ENCODE measurements at regions not wholly inside any gene's neighbourhood (a gene's known extent, or its start where the extent isn't known, plus 50 kb on each side); places are given as distances from the start of the nearest gene placed in this dataset.
"Not testable (repeated sequence)": the region's sequence is repeated elsewhere in the genome, so short reads cannot be mapped to it uniquely, and the experiment has no call there.

GRCh38 chr1:221268295-221268694 is 389.1 kb downstream of the HLX start:
- no peak for DNase-seq

GRCh38 chr1:221271701-221272100 is 392.5 kb downstream of the HLX start:
- DNase-seq: no peak

GRCh38 chr1:221272940-221273339 is 393.7 kb downstream of the HLX start:
- no peak for DNase-seq

DNA sequence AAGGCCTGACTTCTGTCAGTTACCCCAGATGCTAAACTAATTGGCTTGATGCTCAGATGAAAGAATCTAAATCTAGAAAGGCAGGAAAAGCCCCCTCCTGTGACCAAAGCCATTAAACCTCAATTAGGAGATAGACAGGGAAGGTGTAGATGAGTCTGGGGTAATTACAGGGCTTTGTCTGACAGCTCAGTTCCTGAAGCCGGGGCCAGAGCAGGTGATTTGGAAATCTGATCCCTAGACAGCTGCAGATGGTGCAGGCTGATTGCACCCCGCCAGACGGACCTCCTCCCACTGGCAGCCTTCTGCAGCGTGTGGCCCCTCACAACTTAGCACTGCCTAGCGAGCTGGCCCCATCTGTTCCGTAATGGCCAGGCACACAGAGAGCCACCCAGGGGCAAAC is 395.1 kb downstream of the HLX start:
- no peak for DNase-seq

DNA sequence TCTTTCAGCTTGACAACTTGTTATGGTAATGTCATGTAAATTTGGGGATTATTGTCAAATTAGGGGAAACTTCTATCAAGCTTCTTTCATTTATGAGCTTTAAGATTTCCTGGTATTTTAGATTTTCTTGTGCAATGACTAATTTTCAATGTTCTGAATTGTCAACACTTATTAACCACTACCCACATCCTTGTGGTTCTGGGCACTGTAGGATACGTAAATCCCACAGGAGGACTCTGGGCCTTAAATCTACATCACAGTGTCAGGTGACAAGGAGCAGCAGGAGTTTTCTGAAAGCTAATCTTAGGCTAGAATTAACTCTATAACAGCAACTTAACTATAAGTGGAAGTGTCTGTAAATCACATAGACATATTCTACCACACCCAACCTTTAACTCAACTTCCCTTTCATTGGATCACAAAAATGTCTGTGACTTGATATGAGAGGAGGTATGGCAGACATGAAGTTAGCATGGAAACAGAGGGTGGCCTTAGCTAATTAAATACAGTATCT is 397.7 kb downstream of the HLX start:
- no peak for DNase-seq

DNA sequence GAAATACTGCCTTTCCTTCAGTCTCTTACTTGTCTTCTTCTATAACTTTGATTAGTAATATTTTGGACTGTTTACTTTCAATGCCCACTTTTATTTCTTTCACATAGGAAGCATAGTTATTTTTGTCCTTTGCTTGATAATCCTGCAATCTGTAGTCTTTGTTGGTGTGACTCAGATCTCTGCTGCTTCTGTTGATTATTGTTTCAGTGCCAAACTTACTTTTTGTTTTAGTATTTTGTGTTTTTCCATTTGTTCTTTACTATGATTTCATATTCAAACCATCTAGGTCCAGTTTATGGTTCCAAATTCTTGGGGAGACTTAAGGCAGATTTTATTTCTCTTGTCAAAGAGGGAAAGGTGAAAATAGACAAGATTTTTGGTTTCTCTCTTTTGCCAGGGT is 399.9 kb downstream of the HLX start:
- no peak for DNase-seq

GRCh38 chr1:221283532-221283931 is 404.3 kb downstream of the HLX start:
- no peak for DNase-seq

GRCh38 chr1:221284028-221284427 is 404.8 kb downstream of the HLX start:
- DNase-seq: no peak

- not testable (repeated sequence) for DNase-seq
These were observed 405.7 kb downstream of the HLX start for GRCh38 chr1:221284991-221285390.

DNA sequence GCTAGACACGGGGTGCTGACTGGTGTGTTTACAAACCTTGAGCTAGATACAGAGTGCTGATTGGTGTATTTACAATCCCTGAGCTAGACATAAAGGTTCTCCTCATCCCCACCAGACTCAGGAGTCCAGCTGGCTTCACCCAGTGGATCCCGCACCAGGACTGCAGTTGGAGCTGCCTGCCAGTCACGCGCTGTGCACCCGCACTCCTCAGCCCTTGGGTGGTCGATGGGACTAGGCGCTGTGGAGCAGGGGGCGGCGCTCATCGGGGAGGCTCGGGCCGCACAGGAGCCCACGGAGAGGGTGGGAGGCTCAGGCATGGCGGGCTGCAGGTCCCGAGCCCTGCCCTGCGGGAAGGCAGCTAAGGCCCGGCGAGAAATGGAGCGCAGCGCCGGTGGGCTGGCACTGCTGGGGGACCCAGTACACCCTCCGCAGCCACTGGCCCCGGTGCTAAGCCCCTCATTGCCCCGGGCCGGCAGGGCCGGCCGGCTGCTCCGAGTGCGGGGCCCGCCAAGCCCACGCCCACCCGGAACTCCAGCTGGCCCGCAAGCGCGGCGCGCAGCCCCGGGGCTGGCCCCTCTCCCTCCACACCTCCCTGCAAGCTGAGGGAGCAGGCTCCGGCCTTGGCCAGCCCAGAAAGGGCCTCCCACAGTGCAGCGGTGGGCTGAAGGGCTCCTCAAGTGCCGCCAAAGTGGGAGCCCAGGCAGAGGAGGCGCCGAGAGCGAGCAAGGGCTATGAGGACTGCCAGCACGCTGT is 406.4 kb downstream of the HLX start:
- not testable (repeated sequence) for DNase-seq

GRCh38 chr1:221286399-221286798 is 407.2 kb downstream of the HLX start:
- no peak for DNase-seq

DNA sequence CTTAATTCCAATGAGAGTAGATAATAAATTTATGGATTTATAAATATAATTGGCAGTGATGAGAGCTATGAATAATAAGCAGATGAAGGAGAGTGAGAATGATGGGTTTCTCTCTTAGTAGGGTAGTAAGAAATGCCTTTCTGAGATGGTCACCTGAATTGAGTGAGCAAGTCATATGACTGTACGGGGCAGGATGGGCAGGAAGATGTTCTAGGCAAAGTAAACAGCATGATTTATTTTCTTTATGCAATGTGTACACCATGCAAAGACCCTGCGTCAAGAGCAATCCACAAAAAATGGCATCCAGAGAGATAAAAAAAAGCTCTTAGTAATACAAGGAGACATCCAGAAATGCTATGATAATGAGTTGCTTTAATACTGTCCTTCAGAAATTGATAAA is 409.9 kb downstream of the HLX start:
- no peak for DNase-seq

- no peak for DNase-seq
These were observed 411.4 kb downstream of the HLX start for GRCh38 chr1:221290669-221291068.

DNA sequence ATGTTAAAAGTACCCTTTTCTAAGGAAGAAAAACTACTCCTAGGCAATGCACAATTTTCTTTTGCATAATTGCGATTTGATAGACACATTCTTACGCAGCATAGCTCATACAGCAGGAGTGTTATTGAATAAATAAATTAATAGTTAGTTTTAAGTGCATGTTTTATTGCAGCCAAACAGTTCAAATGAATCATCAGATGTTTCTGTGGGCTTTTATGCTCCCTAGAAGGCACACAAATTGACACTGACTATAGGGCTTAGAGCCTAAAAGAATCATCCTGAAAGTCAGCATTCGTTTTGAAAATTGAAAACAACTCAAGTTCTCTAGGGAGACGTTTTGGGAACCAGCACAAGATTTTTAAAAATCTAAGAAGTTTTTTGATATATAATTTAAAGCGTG is 411.9 kb downstream of the HLX start:
- DNase-seq: no peak

DNA sequence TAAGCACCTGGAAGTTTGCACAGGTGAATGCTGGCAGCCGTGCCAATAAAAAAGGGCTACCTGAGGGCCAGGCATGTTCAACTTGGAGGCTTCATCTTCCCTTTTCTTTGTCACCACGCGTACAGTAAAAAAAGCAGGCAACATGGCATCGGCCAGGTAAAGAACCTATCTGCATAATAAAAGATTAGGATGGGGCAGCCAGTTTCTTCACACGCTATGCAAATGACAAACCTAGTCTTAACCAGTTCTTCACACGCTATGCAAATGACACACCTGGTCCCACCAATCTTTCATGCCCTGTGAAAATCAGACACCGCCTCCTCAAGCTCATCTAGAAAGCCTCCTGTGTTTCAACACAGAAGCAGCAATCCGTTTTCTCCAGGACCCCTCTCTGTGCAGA is 413.4 kb downstream of the HLX start:
- DNase-seq: no peak

GRCh38 chr1:221294242-221294641 is 415.0 kb downstream of the HLX start:
- no peak for DNase-seq

DNA sequence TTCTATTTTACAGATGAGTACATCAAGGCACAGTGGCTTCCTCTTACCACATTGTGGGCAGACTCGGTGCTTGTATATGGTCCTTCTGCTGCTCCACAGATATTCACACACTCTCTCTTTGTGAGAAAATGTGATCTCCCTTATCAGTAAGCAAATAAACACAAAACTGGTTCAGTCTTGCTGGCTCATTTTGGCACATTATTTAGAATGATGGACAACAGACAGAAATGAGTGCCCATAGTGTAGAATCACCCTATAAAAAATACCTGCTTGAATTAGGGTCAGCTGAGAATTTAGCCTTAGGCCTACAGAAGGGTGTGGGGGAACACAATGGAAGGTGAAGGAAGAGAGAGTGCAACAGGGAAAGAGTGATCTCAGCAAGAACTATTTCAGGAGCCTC is 423.1 kb downstream of the HLX start:
- no peak for DNase-seq

DNA sequence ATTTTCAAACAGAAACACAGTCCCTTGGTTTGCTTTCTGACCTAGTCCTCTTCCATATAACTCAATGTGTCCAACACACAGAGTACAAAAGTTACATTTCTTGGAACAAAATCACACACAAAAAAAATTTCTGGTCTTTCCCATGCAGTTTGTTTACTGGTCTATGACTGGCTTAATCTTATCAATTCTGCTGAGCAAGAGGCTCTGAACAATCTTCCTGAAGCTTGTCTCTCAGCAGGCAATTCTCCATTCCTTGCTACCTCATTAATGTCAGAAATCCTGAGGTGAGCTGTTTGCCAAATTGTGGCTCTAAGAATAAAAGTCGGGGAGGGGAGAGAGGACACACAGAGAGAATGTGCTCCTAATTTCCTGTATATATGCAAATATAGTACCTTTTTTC is 423.6 kb downstream of the HLX start:
- DNase-seq: no peak

DNA sequence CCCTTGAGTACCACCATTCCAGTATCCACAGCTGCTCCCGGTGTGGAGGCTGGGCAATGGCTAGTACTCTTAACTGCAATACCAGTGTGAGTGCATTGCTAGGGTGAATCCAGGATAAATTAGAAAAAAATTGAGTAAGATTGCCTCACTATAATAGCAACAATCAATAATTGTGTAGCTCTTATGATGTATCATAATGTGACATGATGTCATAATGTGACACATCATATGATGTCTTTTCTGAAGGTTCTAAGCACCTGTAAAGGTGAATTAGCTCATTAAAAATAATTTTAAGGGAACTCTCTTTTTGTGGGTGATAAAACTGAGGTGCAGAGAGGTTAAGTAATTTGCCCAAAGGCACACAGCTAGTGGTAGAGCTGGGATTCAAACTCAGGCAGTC is 424.4 kb downstream of the HLX start:
- DNase-seq: no peak

DNA sequence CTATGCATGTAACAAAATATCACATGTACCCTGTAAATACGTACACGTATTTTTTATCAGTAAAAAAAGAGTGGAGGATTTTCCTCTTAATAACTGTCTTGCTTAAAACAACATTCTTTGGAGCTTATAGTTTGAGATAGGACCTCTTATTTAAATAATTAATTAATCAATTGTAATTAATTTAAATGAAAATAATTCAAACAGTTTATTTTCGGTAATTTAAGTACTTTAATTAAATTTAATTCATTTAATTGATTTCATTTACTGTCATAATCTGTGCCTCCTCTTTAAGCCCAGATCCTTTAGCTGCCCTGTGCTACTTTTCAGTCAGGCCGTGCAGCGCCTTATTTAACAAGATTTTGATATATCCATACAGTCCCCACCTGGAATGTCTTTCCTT is 427.0 kb downstream of the HLX start:
- no peak for DNase-seq

GRCh38 chr1:221308534-221309511 is 429.6 kb downstream of the HLX start:
- no peak for DNase-seq

DNA sequence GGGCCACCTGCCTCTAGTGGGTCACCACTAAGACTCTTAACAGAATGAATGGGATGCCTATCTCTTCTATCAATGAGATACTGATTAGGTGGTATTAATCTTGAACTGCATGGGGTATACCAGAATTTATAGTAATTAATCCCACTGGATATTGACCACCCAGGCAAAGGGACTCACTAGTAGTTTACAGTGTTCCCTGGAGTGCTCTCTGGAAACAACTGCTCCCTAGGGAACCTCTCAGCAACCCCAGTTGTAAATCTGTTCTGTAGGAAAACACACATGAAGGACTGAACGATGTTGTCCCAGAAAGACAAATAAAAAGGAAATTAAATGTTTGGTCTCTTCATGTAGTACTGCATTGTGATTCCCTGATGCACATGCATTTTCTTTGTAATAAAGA is 430.5 kb downstream of the HLX start:
- DNase-seq: no peak

DNA sequence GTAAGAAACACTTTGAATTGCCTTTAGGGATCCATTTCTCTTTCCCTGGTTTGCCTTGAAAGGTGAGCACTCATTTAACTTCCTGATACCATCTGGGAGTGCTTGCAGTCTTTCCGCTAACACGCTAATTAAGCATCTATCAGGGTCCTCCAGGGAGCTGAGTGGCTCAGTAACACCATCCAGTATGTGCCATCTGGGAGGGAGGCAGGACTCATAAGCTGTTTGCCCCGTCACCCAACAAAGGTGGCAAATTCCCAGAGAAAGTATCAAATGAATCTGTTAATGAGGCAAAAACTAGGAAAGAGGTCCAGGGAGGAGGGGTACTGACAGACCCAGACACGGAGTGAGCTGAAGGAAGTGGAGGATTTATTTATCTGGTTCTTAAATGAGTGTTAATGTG is 430.9 kb downstream of the HLX start:
- DNase-seq: no peak

- DNase-seq: no peak
These were observed 426.6 kb downstream of the DUSP10 start for GRCh38 chr1:221315330-221315729.
